Astrocyte (in vitro differentiated cells and primary cell): ENCODE measurements at regions not wholly inside any gene's neighbourhood (a gene's known extent, or its start where the extent isn't known, plus 50 kb on each side); places are given as distances from the start of the nearest gene placed in this dataset.

Experiments
- DNase-seq: peaks from one replicate; pipeline ENCODE4 v3.0.0-alpha.2; 2010; ENCODE audit warnings: low read depth
- FAIRE-seq: peaks from 2 replicates; lab custom pipeline; 2011; peaks lifted over from hg19 to GRCh38; lab: Jason Lieb, UNC
- H2AFZ ChIP-seq: 2 replicates; pipeline ENCODE4 v1.6.0; 2012; ENCODE audit warnings: low read depth, low read length, inconsistent platforms
- H3K27ac ChIP-seq: 2 replicates; pipeline ENCODE4 v1.5.1; 2011; ENCODE audit warnings: low read depth, low read length, inconsistent platforms
- H3K27me3 ChIP-seq: 2 replicates; pipeline ENCODE4 v1.6.0; 2011; ENCODE audit warnings: low read length, inconsistent platforms; ENCODE audit not compliant: insufficient read depth
- H3K36me3 ChIP-seq: 2 replicates; pipeline ENCODE4 v1.5.1; 2011; ENCODE audit warnings: low read length, inconsistent platforms; ENCODE audit not compliant: insufficient read depth
- H3K4me1 ChIP-seq: 2 replicates; pipeline ENCODE4 v1.5.1; 2011; ENCODE audit warnings: low read length, inconsistent platforms; ENCODE audit not compliant: insufficient read depth
- H3K4me2 ChIP-seq: 2 replicates; pipeline ENCODE4 v1.6.0; 2012; ENCODE audit warnings: low read length, inconsistent platforms
- H3K4me3 ChIP-seq: 2 replicates; pipeline ENCODE4 v1.5.1; 2011; ENCODE audit warnings: low read depth, mild to moderate bottlenecking, low read length, inconsistent platforms; ENCODE audit not compliant: insufficient read depth
- H3K79me2 ChIP-seq: 2 replicates; pipeline ENCODE4 v1.6.0; 2012; ENCODE audit warnings: mild to moderate bottlenecking, low read length, inconsistent platforms; ENCODE audit not compliant: insufficient read depth
- H3K9ac ChIP-seq: 2 replicates; pipeline ENCODE4 v1.6.0; 2012; ENCODE audit warnings: mild to moderate bottlenecking, low read length, inconsistent platforms
- H3K9me3 ChIP-seq: 2 replicates; pipeline ENCODE4 v1.5.1; 2012; ENCODE audit warnings: low read depth, mild to moderate bottlenecking, low read length, inconsistent platforms; ENCODE audit not compliant: insufficient read depth
- H4K20me1 ChIP-seq: 2 replicates; pipeline ENCODE4 v1.6.0; 2012; ENCODE audit warnings: low read length, inconsistent platforms; ENCODE audit not compliant: insufficient read depth
- H3K27ac Mint-ChIP-seq: one replicate; pipeline ENCODE4 v1.8.0; 2021; ENCODE audit warnings: mild to moderate bottlenecking, mixed read lengths; ENCODE audit not compliant: unreplicated experiment
- H3K27me3 Mint-ChIP-seq: one replicate; pipeline ENCODE4 v1.8.0; 2021; ENCODE audit warnings: low read depth, mixed read lengths; ENCODE audit not compliant: unreplicated experiment
- H3K36me3 Mint-ChIP-seq: one replicate; pipeline ENCODE4 v1.8.0; 2021; ENCODE audit warnings: low read depth, mixed read lengths; ENCODE audit not compliant: unreplicated experiment
- H3K4me1 Mint-ChIP-seq: one replicate; pipeline ENCODE4 v1.8.0; 2021; ENCODE audit warnings: low read depth, mixed read lengths; ENCODE audit not compliant: unreplicated experiment
- H3K4me3 Mint-ChIP-seq: one replicate; pipeline ENCODE4 v1.8.0; 2021; ENCODE audit warnings: mild to moderate bottlenecking, moderate library complexity, mixed read lengths; ENCODE audit not compliant: unreplicated experiment
- H3K9me3 Mint-ChIP-seq: one replicate; pipeline ENCODE4 v1.8.0; 2021; ENCODE audit warnings: mild to moderate bottlenecking, mixed read lengths; ENCODE audit not compliant: unreplicated experiment
- CTCF ChIP-seq: IDR thresholded peaks from 2 replicates; pipeline ENCODE4 v1.5.1; 2011; ENCODE audit warnings: low read depth, mild to moderate bottlenecking, inconsistent platforms, low read length, moderate library complexity; ENCODE audit not compliant: insufficient read depth
- EZH2 ChIP-seq: IDR thresholded peaks from 2 replicates; pipeline ENCODE4 v1.6.1; 2012; ENCODE audit warnings: mild to moderate bottlenecking, low read length, inconsistent platforms; ENCODE audit not compliant: insufficient read depth

- H3K4me1 ChIP-seq, result peaks cover 4% of the 10 kb centered on the region
- H3K9me3 ChIP-seq, result no peaks in the 10 kb centered on the region
- TF ChIP-seq CTCF, result no peak
- no peak for TF ChIP-seq EZH2
- no peaks in the 10 kb centered on the region for H3K36me3 Mint-ChIP-seq
- no peak overlapping the region for H3K4me3 ChIP-seq
- H2AFZ ChIP-seq, result no peak overlapping the region
- H3K36me3 ChIP-seq, result no peaks in the 10 kb centered on the region
- no peak overlapping the region for H3K27ac ChIP-seq
- H3K9me3 Mint-ChIP-seq, result peaks cover 2% of the 10 kb centered on the region
- H3K27ac Mint-ChIP-seq, result no peak overlapping the region
- no peak overlapping the region for H3K9ac ChIP-seq
- H3K4me1 Mint-ChIP-seq, result peaks cover 5% of the 10 kb centered on the region
- no peak overlapping the region for H3K4me3 Mint-ChIP-seq
- H3K4me2 ChIP-seq, result no peak overlapping the region
- H3K27me3 Mint-ChIP-seq, result peaks cover 5% of the 10 kb centered on the region
- no peaks in the 10 kb centered on the region for H3K79me2 ChIP-seq
- FAIRE-seq, result no peak
- no peak for DNase-seq
- peaks cover 2% of the 10 kb centered on the region for H3K27me3 ChIP-seq
- no peaks in the 10 kb centered on the region for H4K20me1 ChIP-seq
Measured at GRCh38 chr4:24230955-24231354, 341.1 kb upstream of the PPARGC1A start.

- FAIRE-seq, result no peak
Measured at GRCh38 chr4:24229978-24230377, 340.1 kb upstream of the PPARGC1A start.

More at GRCh38 chr4:24229978-24230377, 340.1 kb upstream of the PPARGC1A start:
- no peak for TF ChIP-seq EZH2
- TF ChIP-seq CTCF, result no peak
- peaks cover 2% of the 10 kb centered on the region for H3K27me3 ChIP-seq
- no peaks in the 10 kb centered on the region for H3K36me3 Mint-ChIP-seq
- no peak overlapping the region for H2AFZ ChIP-seq
- no peaks in the 10 kb centered on the region for H3K36me3 ChIP-seq
- no peaks in the 10 kb centered on the region for H3K79me2 ChIP-seq
- peak; percentile 39 for DNase-seq
- H3K27ac ChIP-seq, result no peak overlapping the region
- H3K4me3 ChIP-seq, result no peak overlapping the region
- H3K27me3 Mint-ChIP-seq, result peaks cover 9% of the 10 kb centered on the region
- H3K4me1 Mint-ChIP-seq, result peaks cover 6% of the 10 kb centered on the region
- no peak overlapping the region for H3K4me3 Mint-ChIP-seq
- no peak overlapping the region for H3K4me2 ChIP-seq
- peaks cover 4% of the 10 kb centered on the region for H3K4me1 ChIP-seq
- peaks cover 2% of the 10 kb centered on the region for H3K9me3 Mint-ChIP-seq
- H4K20me1 ChIP-seq, result no peaks in the 10 kb centered on the region
- no peak overlapping the region for H3K27ac Mint-ChIP-seq
- H3K9ac ChIP-seq, result no peak overlapping the region
- H3K9me3 ChIP-seq, result no peaks in the 10 kb centered on the region
